CD4-positive, alpha-beta T cell treated with Interleukin-6 for 4 hours (primary cell): ENCODE measurements at regions not wholly inside any gene's neighbourhood (a gene's known extent, or its start where the extent isn't known, plus 50 kb on each side); places are given as distances from the start of the nearest gene placed in this dataset.
"Not testable (repeated sequence)": the region's sequence is repeated elsewhere in the genome, so short reads cannot be mapped to it uniquely, and the experiment has no call there.

Experiments
- DNase-seq: peaks from one replicate; pipeline ENCODE4 v3.0.0-alpha.2; 2020; ENCODE audit warnings: mixed read lengths

GRCh38 chr2:111252436-111252835 lies 131.7 kb downstream of the BCL2L11 start:
- DNase-seq: no peak

GRCh38 chr2:111254916-111255315 lies 134.2 kb downstream of the BCL2L11 start:
- DNase-seq: not testable (repeated sequence)

GRCh38 chr2:111256628-111257027 lies 135.9 kb downstream of the BCL2L11 start:
- not testable (repeated sequence) for DNase-seq

GRCh38 chr2:111257607-111258006 lies 136.9 kb downstream of the BCL2L11 start:
- DNase-seq: not testable (repeated sequence)

GRCh38 chr2:111258318-111258717 lies 137.6 kb downstream of the BCL2L11 start:
- DNase-seq: not testable (repeated sequence)

- not testable (repeated sequence) for DNase-seq
Measured at GRCh38 chr2:111262627-111263379, 142.1 kb downstream of the BCL2L11 start.

GRCh38 chr2:111263380-111264017 lies 142.8 kb downstream of the BCL2L11 start:
- not testable (repeated sequence) for DNase-seq

- DNase-seq: not testable (repeated sequence)
Measured at GRCh38 chr2:111264956-111265355, 144.2 kb downstream of the BCL2L11 start.

- DNase-seq: not testable (repeated sequence)
Measured at GRCh38 chr2:111266556-111266955, 145.8 kb downstream of the BCL2L11 start.

- not testable (repeated sequence) for DNase-seq
Measured at GRCh38 chr2:111267038-111267437, 146.3 kb downstream of the BCL2L11 start.

- not testable (repeated sequence) for DNase-seq
Measured at GRCh38 chr2:111269761-111270323, 149.1 kb downstream of the BCL2L11 start.

GRCh38 chr2:111270569-111270968 lies 149.9 kb downstream of the BCL2L11 start:
- DNase-seq: not testable (repeated sequence)

- DNase-seq: not testable (repeated sequence)
Measured at GRCh38 chr2:111271647-111272304, 151.1 kb downstream of the BCL2L11 start.

- not testable (repeated sequence) for DNase-seq
Measured at GRCh38 chr2:111273007-111273406, 152.3 kb downstream of the BCL2L11 start.

- DNase-seq: not testable (repeated sequence)
Measured at GRCh38 chr2:111275047-111275853, 154.5 kb downstream of the BCL2L11 start.

- not testable (repeated sequence) for DNase-seq
Measured at GRCh38 chr2:111275854-111276171, 155.1 kb downstream of the BCL2L11 start.

- DNase-seq: not testable (repeated sequence)
Measured at GRCh38 chr2:111278133-111278532, 157.4 kb downstream of the BCL2L11 start.

GRCh38 chr2:111280709-111281286 lies 160.1 kb downstream of the BCL2L11 start:
- DNase-seq: not testable (repeated sequence)

- not testable (repeated sequence) for DNase-seq
Measured at GRCh38 chr2:111282162-111282561, 161.4 kb downstream of the BCL2L11 start.

- not testable (repeated sequence) for DNase-seq
Measured at GRCh38 chr2:111287646-111288568, 167.2 kb downstream of the BCL2L11 start.

GRCh38 chr2:111290370-111290769 lies 169.7 kb downstream of the BCL2L11 start:
- DNase-seq: not testable (repeated sequence)
